Activated CD4-positive, alpha-beta T cell treated with anti-CD3 and anti-CD28 coated beads, Interleukin-2, amount 10 ng/mL, durations not matched to agents 7 days and 5 days (primary cell): ENCODE measurements at regions not wholly inside any gene's neighbourhood (a gene's known extent, or its start where the extent isn't known, plus 50 kb on each side); places are given as distances from the start of the nearest gene placed in this dataset.

Experiments used
- CTCF ChIA-PET: fragments of 350-600 bp; sonication (Branson Sonifier 250); formaldehyde crosslinking; loops from one replicate; lab custom pipeline; 2021; ENCODE audit warnings: antibody characterized with exemption; lab: Charles Lee
- POLR2A ChIA-PET: fragments of 350-600 bp; sonication (Branson Sonifier 250); formaldehyde crosslinking; loops from one replicate; lab custom pipeline; 2021; ENCODE audit warnings: antibody characterized with exemption; lab: Charles Lee
- DNase-seq: peaks from one replicate; pipeline ENCODE4 v3.0.0-alpha.2; 2020
- H3K27ac Mint-ChIP-seq: one replicate; pipeline ENCODE4 v1.8.0; 2021; ENCODE audit warnings: mild to moderate bottlenecking, moderate library complexity, mixed read lengths
- H3K27me3 Mint-ChIP-seq: one replicate; pipeline ENCODE4 v1.8.0; 2021; ENCODE audit warnings: mixed read lengths
- H3K36me3 Mint-ChIP-seq: one replicate; pipeline ENCODE4 v1.8.0; 2021; ENCODE audit warnings: low read depth, mixed read lengths
- H3K4me1 Mint-ChIP-seq: one replicate; pipeline ENCODE4 v1.8.0; 2021; ENCODE audit warnings: mixed read lengths
- H3K4me3 Mint-ChIP-seq: one replicate; pipeline ENCODE4 v1.8.0; 2021; ENCODE audit warnings: mild to moderate bottlenecking, moderate library complexity, mixed read lengths
- H3K9me3 Mint-ChIP-seq: one replicate; pipeline ENCODE4 v1.8.0; 2021; ENCODE audit warnings: mixed read lengths

DNA sequence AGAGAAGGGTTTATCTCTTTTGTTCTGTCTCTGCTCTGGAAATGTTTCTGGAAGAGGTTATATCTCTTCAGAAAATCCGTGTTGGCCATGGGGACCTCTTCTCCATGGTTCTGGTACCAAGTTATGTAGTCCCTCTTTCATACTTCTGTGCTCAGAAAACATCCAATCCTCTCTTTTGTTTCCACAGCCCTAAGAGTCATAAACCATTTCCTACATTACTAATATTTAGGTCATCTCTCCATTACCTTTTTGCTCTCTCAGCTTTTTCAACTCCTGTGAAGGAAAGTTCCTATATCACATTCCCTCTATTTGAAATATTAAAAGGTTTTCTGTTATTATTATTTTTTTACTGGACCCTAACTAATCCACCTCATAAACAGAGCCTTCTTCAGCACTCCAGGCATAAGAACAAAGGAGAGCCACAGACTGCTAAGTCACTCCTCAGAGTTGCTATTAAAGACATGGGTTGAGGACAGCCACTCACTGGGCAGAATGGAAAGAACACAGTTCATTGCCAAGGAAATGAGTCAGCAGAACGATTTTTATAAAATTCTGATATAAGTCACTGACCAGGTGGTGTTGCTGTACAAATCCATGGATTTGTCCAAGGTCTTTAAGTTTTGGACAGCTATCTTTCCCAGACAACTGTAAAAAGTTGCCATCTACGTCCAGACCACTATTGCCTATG, 122.4 kb upstream of the NPY2R start:
- no peaks in the 10 kb centered on the region for H3K36me3 Mint-ChIP-seq

DNA sequence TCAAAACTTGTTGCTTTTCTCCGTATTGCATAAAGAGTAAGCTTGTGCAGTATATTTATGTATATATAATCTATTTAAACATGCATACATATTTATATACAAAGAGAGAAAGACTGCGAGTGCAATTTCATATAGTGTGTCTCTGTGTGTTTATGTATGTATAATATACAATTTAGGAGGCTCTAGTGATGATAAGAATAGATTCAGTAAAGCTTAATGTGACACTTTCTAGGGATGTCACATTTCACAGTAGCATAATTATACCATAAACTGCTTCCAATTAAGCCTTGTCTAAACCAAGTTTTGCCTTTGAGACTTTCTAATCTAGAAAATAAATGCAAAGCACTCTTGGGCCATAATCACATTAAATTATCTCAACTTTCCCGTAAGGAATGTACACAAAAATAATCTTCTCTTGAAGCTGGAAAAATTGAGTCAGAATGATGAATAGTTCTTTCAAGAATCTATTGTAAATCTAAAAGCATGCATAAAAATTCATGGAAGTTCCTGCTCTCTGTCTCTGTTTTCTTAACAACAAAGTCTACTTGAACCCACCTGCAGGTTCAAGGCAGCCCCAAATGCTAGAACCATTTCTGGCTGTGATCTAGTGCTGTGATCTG, 114.1 kb upstream of the NPY2R start:
- ChIA-PET POLR2A (no interaction called here), CTCF (no interaction called here)
- Mint-ChIP-seq H3K27me3 (no peaks in the 10 kb centered on the region), H3K4me1 (no peaks in the 10 kb centered on the region), H3K27ac (no peak overlapping the region), H3K4me3 (no peak overlapping the region), H3K9me3 (no peaks in the 10 kb centered on the region), H3K36me3 (no peaks in the 10 kb centered on the region)
- DNase-seq = no peak

More for the DNA sequence above, 122.4 kb upstream of the NPY2R start:
- ChIA-PET CTCF (no interaction called here), POLR2A (no interaction called here)
- no peak for DNase-seq
- Mint-ChIP-seq H3K27me3 (no peaks in the 10 kb centered on the region), H3K9me3 (no peaks in the 10 kb centered on the region), H3K27ac (no peak overlapping the region), H3K4me1 (no peaks in the 10 kb centered on the region), H3K4me3 (no peak overlapping the region)

DNA sequence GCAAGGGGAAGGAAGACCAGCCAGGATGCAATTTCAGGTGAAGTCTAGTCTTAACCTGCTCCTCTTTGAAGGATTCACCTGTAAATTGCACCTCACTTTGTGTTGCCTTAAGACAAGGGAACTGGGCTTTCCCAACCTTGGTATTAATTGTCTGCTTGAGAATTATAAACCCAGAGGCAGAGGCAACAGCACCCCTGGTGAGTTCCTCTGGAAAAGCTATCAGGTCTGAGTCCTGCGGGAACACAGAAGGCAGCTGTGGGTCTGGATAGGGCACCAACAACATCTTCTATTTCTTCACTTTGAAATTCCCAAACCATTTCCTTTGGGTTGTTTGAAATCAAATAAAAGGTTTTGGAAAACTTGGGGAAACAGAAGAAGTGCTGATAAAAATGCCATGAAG, 109.2 kb upstream of the NPY2R start:
- CTCF ChIA-PET = no interaction called here
- DNase-seq = no peak

DNA sequence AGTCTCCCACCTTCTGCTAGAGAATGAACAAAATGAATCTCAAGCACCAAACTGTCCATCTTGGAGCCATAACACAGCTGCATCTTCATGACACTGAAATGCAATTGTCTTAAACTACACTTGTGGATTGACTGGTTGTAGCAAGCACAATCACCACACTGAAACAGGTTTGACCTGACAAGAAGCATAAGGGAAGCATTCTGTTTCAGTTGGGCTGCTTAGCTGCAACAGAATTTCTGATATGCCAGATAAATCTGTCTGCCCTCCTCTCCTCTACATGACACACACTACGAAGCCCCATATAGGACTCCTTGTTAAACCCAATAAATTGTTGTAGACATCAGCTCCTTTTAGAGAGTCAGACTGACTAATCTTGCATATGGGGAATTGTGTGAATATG, 101.8 kb upstream of the NPY2R start:
- ChIA-PET CTCF (no interaction called here), POLR2A (no interaction called here)
- H3K36me3 Mint-ChIP-seq = no peaks in the 10 kb centered on the region

More for the DNA sequence above, 109.2 kb upstream of the NPY2R start:
- Mint-ChIP-seq H3K4me1 (no peaks in the 10 kb centered on the region), H3K4me3 (no peak overlapping the region), H3K27ac (no peak overlapping the region), H3K27me3 (no peaks in the 10 kb centered on the region), H3K36me3 (no peaks in the 10 kb centered on the region), H3K9me3 (no peaks in the 10 kb centered on the region)
- POLR2A ChIA-PET = no interaction called here

DNA sequence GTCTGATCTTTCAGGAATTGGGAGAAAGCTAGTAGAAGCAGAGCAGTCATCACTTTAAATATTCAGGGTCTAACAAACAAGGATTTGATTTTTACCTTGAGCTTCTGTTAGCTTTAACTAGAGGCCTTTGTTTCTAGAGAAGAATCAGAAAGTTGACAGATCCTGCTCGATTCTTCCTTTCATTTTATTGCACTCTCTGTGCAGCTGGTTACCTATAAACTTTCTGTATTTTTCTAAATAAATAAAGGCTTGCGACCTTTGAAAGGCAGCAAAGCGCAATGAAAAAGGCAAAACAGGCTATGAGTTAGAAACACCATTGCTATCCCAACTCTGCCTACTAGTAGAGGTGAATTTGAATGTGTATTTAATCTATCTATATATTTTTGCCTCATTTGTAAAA, 101.4 kb upstream of the NPY2R start:
- Mint-ChIP-seq H3K4me3 (no peak overlapping the region), H3K9me3 (no peaks in the 10 kb centered on the region), H3K27me3 (peaks cover 3% of the 10 kb centered on the region), H3K27ac (no peak overlapping the region), H3K36me3 (no peaks in the 10 kb centered on the region), H3K4me1 (no peaks in the 10 kb centered on the region)
- CTCF ChIA-PET = no interaction called here
- no peak for DNase-seq
- POLR2A ChIA-PET = no interaction called here

More for the DNA sequence above, 101.8 kb upstream of the NPY2R start:
- Mint-ChIP-seq H3K27ac (no peak overlapping the region), H3K9me3 (no peaks in the 10 kb centered on the region), H3K27me3 (peaks cover 3% of the 10 kb centered on the region), H3K4me1 (no peaks in the 10 kb centered on the region), H3K4me3 (no peak overlapping the region)
- DNase-seq = no peak

DNA sequence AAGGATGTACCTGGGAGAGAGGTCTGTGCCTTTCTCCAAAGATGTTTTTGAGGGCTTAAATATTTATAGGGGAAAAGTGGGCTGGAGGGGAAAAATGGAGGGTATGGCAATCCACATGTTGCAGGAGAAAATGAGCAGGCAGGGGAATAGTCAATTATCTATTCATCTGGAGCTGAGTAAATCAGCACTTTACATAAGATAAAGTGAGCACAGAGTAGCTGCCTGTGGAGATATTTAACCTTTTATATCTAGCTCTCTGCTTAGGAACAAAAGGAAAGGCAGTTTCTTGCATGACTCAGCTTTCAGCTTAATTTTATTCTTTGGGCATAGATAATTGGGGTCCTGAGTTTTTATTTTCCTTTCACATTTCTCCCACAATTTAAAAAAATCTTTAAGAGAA, 93.6 kb upstream of the NPY2R start:
- ChIA-PET POLR2A (no interaction called here), CTCF (no interaction called here)

DNA sequence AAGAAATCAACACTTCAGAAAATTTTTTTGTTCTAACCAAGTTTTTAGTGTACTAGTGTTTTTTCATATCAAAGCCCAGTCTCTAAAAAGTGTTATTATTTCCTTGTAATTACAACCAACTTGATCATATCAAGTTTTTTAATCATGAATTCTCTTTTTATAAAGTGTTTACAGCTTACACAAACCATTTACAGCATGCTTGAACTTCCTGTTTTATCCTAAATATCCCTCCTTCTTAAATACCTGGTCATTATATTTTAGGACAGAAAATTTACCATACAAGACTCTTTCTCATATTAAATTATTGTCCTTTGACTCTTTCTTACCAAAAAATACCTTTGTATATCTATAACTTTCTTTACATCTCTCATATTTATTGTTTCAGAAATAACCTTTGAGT, 89.4 kb upstream of the NPY2R start:
- Mint-ChIP-seq H3K4me1 (no peaks in the 10 kb centered on the region), H3K4me3 (no peak overlapping the region), H3K27me3 (no peaks in the 10 kb centered on the region), H3K9me3 (no peaks in the 10 kb centered on the region), H3K36me3 (no peaks in the 10 kb centered on the region), H3K27ac (no peak overlapping the region)
- ChIA-PET POLR2A (interaction anchor here (0.7 kb wide), 1 partner anchor 13 kb away, joined by 4 read pairs; no protein-coding TSS in a partner anchor), CTCF (no interaction called here)
- no peak for DNase-seq

More for the DNA sequence above, 93.6 kb upstream of the NPY2R start:
- H3K4me1 Mint-ChIP-seq = no peaks in the 10 kb centered on the region
- no peak overlapping the region for H3K27ac Mint-ChIP-seq
- no peaks in the 10 kb centered on the region for H3K27me3 Mint-ChIP-seq
- DNase-seq = no peak
- no peaks in the 10 kb centered on the region for H3K36me3 Mint-ChIP-seq
- H3K9me3 Mint-ChIP-seq = no peaks in the 10 kb centered on the region
- no peak overlapping the region for H3K4me3 Mint-ChIP-seq

DNA sequence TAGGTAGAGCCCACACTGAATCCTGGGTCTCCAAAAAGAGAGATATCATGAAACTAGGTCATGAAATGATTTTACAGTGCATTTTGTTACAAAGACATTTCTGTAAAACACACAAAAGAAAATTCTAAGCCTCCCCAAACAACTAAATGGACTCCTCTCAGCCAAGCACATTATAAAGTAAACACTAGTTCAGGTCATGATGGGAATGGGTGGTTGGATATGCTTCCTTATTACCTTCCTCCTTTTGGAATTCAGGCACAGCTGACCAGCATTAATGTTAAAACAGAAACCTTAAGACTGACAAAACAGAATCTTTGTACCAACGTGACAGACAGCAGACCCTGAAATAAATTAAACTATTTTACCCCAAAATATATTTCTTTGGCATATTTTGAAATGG, 87.9 kb upstream of the NPY2R start:
- DNase-seq = no peak
- Mint-ChIP-seq H3K4me1 (no peaks in the 10 kb centered on the region), H3K27ac (no peak overlapping the region), H3K36me3 (no peaks in the 10 kb centered on the region), H3K27me3 (no peaks in the 10 kb centered on the region), H3K9me3 (no peaks in the 10 kb centered on the region), H3K4me3 (no peak overlapping the region)
- CTCF ChIA-PET = no interaction called here
- POLR2A ChIA-PET = no interaction called here

DNA sequence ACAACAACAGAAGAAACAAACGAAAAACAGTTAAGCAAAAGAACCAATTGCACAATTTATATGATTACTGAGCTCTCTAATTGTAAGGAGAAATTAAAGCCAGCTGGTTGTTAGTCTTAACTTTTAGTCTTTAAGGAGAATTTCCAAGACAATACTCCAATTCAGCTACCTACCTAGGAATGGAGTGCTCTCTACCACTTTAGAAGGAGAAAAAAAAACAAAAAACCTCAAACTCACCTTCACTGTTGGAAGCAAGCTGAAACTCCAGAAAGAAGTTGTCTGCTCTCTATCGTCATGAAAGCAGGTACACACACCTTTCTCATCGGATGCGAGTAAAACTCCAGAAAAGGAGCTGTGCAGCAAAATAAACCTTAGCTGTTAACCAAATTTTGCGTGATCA, 86.1 kb upstream of the NPY2R start:
- Mint-ChIP-seq H3K27ac (no peak overlapping the region), H3K27me3 (no peaks in the 10 kb centered on the region), H3K36me3 (no peaks in the 10 kb centered on the region), H3K4me1 (no peaks in the 10 kb centered on the region), H3K9me3 (no peaks in the 10 kb centered on the region), H3K4me3 (no peak overlapping the region)
- POLR2A ChIA-PET = no interaction called here
- no peak for DNase-seq
- CTCF ChIA-PET = no interaction called here

DNA sequence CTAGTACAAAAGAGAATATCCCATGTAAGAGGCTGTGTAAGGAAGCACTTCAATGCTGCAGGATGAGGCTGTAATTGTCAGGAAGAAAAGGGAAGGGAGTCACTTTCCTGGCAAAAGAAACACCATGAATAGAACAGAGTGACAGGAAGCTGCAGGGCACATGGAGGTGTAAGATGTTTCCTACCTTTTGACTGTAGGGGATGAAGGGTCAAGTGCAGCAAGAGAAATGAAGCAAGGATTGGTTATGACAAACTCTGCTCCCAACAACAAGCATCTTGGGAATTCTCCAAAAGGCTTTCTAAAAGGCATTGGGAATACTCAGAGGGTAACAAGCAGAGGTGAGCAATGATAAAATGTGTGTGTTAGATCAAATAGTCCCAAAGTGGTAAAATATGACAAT, 74.3 kb upstream of the NPY2R start:
- Mint-ChIP-seq H3K36me3 (no peaks in the 10 kb centered on the region), H3K9me3 (no peaks in the 10 kb centered on the region), H3K4me3 (no peak overlapping the region), H3K27me3 (no peaks in the 10 kb centered on the region), H3K4me1 (no peaks in the 10 kb centered on the region), H3K27ac (no peak overlapping the region)
- ChIA-PET CTCF (no interaction called here), POLR2A (no interaction called here)
- no peak for DNase-seq

DNA sequence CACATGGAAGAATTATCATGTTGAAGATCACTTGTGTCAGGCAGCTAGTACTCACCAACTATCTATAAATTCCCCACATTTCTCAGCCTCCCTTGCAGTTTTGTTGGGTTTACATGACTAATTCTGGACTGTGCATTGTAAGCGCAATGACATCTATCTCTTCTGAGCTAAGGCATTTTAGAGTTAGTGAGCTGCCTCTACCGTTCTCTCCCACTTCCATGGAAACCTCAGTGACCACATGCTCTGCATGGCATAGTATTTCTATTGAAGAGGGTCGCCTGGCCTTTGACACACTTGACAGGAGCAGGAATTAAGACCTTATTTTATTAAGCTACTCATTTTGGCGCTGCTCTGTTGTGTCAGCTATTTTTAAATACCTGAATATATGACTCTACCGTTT, 67.5 kb upstream of the NPY2R start:
- no peak overlapping the region for H3K27ac Mint-ChIP-seq

DNA sequence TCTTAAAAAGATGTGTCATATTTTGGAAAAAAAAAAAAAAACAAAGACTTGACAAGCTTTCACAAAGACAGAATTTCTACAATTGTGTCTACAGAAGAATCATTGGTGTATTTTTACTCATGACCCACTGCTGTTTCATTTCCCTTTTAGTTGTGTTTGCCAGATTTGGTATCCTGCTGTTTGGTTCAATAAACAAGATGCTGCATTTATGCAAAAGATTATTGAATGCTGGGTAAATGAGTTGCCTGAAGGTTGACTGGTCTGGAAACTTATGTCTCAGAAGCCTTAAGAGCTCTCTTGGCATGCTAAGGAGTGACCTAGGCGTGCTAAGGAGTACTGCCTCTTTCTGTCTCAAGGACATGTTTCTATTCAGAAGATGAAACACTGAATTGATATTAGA, 64.9 kb upstream of the NPY2R start:
- CTCF ChIA-PET = no interaction called here
- no peak for DNase-seq
- H3K36me3 Mint-ChIP-seq = no peaks in the 10 kb centered on the region
- H3K27ac Mint-ChIP-seq = no peak overlapping the region
- no peaks in the 10 kb centered on the region for H3K4me1 Mint-ChIP-seq
- no peaks in the 10 kb centered on the region for H3K9me3 Mint-ChIP-seq
- POLR2A ChIA-PET = no interaction called here
- no peak overlapping the region for H3K4me3 Mint-ChIP-seq
- H3K27me3 Mint-ChIP-seq = no peaks in the 10 kb centered on the region

More for the DNA sequence above, 67.5 kb upstream of the NPY2R start:
- CTCF ChIA-PET = no interaction called here
- POLR2A ChIA-PET = no interaction called here
- H3K4me3 Mint-ChIP-seq = no peak overlapping the region
- no peaks in the 10 kb centered on the region for H3K4me1 Mint-ChIP-seq
- no peaks in the 10 kb centered on the region for H3K36me3 Mint-ChIP-seq
- DNase-seq = no peak
- no peaks in the 10 kb centered on the region for H3K9me3 Mint-ChIP-seq
- H3K27me3 Mint-ChIP-seq = no peaks in the 10 kb centered on the region
